ENCODE measurements at regions not wholly inside any gene's neighbourhood (a gene's known extent, or its start where the extent isn't known, plus 50 kb on each side); places are given as distances from the start of the nearest gene placed in this dataset.

DNA sequence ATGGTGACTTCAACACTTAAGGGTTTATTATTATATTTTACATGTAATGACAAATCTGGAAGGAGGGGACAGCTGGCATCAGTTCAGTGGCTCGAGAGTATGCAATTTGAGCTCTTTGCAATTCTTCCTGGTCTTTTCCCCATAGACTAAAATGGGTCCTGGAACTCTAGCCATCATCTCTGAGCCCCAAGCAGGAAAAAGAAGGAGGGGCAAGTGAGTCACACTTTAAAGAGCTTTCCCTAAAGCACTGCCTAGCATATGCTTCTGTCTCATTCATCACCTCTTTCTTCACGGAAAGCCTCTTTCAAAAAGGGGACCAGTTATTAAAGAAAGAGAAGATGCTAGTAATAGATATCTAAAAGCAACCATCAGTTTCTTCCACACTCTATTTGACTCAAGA, 466.3 kb downstream of the ZIC1 start:
- Mint-ChIP-seq H3K36me3 (ENCODE audit: low read depth) (peaks cover 6% of the 10 kb centered on the region; the same call in 2 of the 3 replicates), H3K27me3 (ENCODE audit: insufficient read depth, low read depth, poor library complexity) (no peaks in the 10 kb centered on the region), H3K4me1 (no peaks in the 10 kb centered on the region), H3K9me3 (peaks cover 37% of the 10 kb centered on the region), H3K4me3 (no peak overlapping the region), H3K27ac (no peak overlapping the region)
- Histone ChIP-seq H3K4me1 (ENCODE audit: insufficient read depth) (no peaks in the 10 kb centered on the region), H3F3A (replicated peaks; ENCODE audit: low read depth) (no peaks in the 10 kb centered on the region), H3K79me2 (replicated peaks; ENCODE audit: insufficient read depth) (no peaks in the 10 kb centered on the region), H2AFZ (no peak overlapping the region), H3K36me3 (ENCODE audit: insufficient read depth) (no peaks in the 10 kb centered on the region), H3K9me2 (ENCODE audit: insufficient read depth) (no peaks in the 10 kb centered on the region; the same call in 1 of the 2 replicates), H3K27ac (ENCODE audit: low read depth) (no peak overlapping the region), H3K27me3 (ENCODE audit: insufficient read depth) (no peaks in the 10 kb centered on the region), H3K4me2 (no peak overlapping the region), H4K20me1 (replicated peaks; ENCODE audit: insufficient read depth) (no peaks in the 10 kb centered on the region), H3K4me3 (no peak overlapping the region)
- no peak for TF ChIP-seq EZH2phosphoT487 (IDR thresholded peaks at IDR 0.05; ENCODE audit: unreplicated experiment)
- TF ChIP-seq POLR2AphosphoS5 (IDR thresholded peaks at IDR 0.05; ENCODE audit: low read depth): no peak
- TF ChIP-seq JUNB (IDR thresholded peaks at IDR 0.05; ENCODE audit: unreplicated experiment): no peak
- no peak for TF ChIP-seq ZNF114 (CRISPR knock-in tag; IDR thresholded peaks at IDR 0.05)
- TF ChIP-seq EZH2 (IDR thresholded peaks at IDR 0.05; ENCODE audit: low read depth, unreplicated experiment): no peak
- TF ChIP-seq, protein P1, sequence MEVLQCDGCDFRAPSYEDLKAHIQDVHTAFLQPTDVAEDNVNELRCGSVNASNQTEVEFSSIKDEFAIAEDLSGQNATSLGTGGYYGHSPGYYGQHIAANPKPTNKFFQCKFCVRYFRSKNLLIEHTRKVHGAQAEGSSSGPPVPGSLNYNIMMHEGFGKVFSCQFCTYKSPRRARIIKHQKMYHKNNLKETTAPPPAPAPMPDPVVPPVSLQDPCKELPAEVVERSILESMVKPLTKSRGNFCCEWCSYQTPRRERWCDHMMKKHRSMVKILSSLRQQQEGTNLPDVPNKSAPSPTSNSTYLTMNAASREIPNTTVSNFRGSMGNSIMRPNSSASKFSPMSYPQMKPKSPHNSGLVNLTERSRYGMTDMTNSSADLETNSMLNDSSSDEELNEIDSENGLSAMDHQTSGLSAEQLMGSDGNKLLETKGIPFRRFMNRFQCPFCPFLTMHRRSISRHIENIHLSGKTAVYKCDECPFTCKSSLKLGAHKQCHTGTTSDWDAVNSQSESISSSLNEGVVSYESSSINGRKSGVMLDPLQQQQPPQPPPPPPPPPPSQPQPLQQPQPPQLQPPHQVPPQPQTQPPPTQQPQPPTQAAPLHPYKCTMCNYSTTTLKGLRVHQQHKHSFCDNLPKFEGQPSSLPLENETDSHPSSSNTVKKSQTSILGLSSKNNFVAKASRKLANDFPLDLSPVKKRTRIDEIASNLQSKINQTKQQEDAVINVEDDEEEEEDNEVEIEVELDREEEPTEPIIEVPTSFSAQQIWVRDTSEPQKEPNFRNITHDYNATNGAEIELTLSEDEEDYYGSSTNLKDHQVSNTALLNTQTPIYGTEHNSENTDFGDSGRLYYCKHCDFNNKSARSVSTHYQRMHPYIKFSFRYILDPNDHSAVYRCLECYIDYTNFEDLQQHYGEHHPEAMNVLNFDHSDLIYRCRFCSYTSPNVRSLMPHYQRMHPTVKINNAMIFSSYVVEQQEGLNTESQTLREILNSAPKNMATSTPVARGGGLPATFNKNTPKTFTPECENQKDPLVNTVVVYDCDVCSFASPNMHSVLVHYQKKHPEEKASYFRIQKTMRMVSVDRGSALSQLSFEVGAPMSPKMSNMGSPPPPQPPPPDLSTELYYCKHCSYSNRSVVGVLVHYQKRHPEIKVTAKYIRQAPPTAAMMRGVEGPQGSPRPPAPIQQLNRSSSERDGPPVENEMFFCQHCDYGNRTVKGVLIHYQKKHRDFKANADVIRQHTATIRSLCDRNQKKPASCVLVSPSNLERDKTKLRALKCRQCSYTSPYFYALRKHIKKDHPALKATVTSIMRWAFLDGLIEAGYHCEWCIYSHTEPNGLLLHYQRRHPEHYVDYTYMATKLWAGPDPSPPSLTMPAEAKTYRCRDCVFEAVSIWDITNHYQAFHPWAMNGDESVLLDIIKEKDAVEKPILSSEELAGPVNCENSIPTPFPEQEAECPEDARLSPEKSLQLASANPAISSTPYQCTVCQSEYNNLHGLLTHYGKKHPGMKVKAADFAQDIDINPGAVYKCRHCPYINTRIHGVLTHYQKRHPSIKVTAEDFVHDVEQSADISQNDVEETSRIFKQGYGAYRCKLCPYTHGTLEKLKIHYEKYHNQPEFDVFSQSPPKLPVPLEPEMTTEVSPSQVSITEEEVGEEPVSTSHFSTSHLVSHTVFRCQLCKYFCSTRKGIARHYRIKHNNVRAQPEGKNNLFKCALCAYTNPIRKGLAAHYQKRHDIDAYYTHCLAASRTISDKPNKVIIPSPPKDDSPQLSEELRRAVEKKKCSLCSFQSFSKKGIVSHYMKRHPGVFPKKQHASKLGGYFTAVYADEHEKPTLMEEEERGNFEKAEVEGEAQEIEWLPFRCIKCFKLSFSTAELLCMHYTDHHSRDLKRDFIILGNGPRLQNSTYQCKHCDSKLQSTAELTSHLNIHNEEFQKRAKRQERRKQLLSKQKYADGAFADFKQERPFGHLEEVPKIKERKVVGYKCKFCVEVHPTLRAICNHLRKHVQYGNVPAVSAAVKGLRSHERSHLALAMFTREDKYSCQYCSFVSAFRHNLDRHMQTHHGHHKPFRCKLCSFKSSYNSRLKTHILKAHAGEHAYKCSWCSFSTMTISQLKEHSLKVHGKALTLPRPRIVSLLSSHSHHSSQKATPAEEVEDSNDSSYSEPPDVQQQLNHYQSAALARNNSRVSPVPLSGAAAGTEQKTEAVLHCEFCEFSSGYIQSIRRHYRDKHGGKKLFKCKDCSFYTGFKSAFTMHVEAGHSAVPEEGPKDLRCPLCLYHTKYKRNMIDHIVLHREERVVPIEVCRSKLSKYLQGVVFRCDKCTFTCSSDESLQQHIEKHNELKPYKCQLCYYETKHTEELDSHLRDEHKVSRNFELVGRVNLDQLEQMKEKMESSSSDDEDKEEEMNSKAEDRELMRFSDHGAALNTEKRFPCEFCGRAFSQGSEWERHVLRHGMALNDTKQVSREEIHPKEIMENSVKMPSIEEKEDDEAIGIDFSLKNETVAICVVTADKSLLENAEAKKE (CRISPR knock-in tag; IDR thresholded peaks at IDR 0.05): no peak
- TF ChIP-seq, protein P2, sequence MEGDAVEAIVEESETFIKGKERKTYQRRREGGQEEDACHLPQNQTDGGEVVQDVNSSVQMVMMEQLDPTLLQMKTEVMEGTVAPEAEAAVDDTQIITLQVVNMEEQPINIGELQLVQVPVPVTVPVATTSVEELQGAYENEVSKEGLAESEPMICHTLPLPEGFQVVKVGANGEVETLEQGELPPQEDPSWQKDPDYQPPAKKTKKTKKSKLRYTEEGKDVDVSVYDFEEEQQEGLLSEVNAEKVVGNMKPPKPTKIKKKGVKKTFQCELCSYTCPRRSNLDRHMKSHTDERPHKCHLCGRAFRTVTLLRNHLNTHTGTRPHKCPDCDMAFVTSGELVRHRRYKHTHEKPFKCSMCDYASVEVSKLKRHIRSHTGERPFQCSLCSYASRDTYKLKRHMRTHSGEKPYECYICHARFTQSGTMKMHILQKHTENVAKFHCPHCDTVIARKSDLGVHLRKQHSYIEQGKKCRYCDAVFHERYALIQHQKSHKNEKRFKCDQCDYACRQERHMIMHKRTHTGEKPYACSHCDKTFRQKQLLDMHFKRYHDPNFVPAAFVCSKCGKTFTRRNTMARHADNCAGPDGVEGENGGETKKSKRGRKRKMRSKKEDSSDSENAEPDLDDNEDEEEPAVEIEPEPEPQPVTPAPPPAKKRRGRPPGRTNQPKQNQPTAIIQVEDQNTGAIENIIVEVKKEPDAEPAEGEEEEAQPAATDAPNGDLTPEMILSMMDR (conservative IDR thresholded peaks at IDR 0.05; ENCODE audit: low read depth in 2 of 2): no peak
- no peak for TF ChIP-seq NANOG (IDR thresholded peaks at IDR 0.05; ENCODE audit: borderline replicate concordance)
- no peak for TF ChIP-seq ZNF331 (CRISPR knock-in tag; IDR thresholded peaks at IDR 0.05; ENCODE audit: low read depth)
- no peak for TF ChIP-seq CREB1 (CRISPR knock-in tag; IDR thresholded peaks at IDR 0.05; ENCODE audit: low read depth)
- TF ChIP-seq, protein P3, sequence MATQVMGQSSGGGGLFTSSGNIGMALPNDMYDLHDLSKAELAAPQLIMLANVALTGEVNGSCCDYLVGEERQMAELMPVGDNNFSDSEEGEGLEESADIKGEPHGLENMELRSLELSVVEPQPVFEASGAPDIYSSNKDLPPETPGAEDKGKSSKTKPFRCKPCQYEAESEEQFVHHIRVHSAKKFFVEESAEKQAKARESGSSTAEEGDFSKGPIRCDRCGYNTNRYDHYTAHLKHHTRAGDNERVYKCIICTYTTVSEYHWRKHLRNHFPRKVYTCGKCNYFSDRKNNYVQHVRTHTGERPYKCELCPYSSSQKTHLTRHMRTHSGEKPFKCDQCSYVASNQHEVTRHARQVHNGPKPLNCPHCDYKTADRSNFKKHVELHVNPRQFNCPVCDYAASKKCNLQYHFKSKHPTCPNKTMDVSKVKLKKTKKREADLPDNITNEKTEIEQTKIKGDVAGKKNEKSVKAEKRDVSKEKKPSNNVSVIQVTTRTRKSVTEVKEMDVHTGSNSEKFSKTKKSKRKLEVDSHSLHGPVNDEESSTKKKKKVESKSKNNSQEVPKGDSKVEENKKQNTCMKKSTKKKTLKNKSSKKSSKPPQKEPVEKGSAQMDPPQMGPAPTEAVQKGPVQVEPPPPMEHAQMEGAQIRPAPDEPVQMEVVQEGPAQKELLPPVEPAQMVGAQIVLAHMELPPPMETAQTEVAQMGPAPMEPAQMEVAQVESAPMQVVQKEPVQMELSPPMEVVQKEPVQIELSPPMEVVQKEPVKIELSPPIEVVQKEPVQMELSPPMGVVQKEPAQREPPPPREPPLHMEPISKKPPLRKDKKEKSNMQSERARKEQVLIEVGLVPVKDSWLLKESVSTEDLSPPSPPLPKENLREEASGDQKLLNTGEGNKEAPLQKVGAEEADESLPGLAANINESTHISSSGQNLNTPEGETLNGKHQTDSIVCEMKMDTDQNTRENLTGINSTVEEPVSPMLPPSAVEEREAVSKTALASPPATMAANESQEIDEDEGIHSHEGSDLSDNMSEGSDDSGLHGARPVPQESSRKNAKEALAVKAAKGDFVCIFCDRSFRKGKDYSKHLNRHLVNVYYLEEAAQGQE (IDR thresholded peaks at IDR 0.05; ENCODE audit: unreplicated experiment): no peak
- no peak for TF ChIP-seq STAT1 (IDR thresholded peaks at IDR 0.05; ENCODE audit: unreplicated experiment)
- TF ChIP-seq, protein P4, sequence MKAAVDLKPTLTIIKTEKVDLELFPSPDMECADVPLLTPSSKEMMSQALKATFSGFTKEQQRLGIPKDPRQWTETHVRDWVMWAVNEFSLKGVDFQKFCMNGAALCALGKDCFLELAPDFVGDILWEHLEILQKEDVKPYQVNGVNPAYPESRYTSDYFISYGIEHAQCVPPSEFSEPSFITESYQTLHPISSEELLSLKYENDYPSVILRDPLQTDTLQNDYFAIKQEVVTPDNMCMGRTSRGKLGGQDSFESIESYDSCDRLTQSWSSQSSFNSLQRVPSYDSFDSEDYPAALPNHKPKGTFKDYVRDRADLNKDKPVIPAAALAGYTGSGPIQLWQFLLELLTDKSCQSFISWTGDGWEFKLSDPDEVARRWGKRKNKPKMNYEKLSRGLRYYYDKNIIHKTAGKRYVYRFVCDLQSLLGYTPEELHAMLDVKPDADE (IDR thresholded peaks at IDR 0.05): no peak
- no peak for DNase-seq (ENCODE audit: low spot score)
- no peak for ATAC-seq

Data from GM23338 (cell line).